Neural progenitor cell (in vitro differentiated cells): ENCODE measurements at regions not wholly inside any gene's neighbourhood (a gene's known extent, or its start where the extent isn't known, plus 50 kb on each side); places are given as distances from the start of the nearest gene placed in this dataset.

Source experiments
- DNase-seq: peaks from one replicate; pipeline ENCODE4 v3.0.0-alpha.2; 2016; ENCODE audit warnings: low spot score
- H2AFZ ChIP-seq: fragments of 200-600 bp; sonication (generic); replicated peaks from 2 replicates; pipeline ENCODE4 v1.6.1; 2016; ENCODE audit warnings: antibody characterized with exemption
- H3F3A ChIP-seq: fragments of 200-600 bp; sonication (generic); 2 replicates; pipeline ENCODE4 v1.6.1; 2016; ENCODE audit warnings: antibody characterized with exemption, low read depth
- H3K27ac ChIP-seq: fragments of 200-600 bp; sonication (generic); 2 replicates; pipeline ENCODE4 v1.5.1; 2016; ENCODE audit warnings: mild to moderate bottlenecking
- H3K27me3 ChIP-seq: fragments of 200-600 bp; sonication (generic); 2 replicates; pipeline ENCODE4 v1.6.1; 2016; ENCODE audit warnings: mild to moderate bottlenecking, moderate library complexity
- H3K36me3 ChIP-seq: fragments of 200-600 bp; sonication (generic); 2 replicates; pipeline ENCODE4 v1.5.1; 2016
- H3K4me1 ChIP-seq: fragments of 200-600 bp; sonication (generic); 2 replicates; pipeline ENCODE4 v1.6.1; 2016; ENCODE audit warnings: mixed run types
- H3K4me2 ChIP-seq: fragments of 200-600 bp; sonication (generic); 2 replicates; pipeline ENCODE4 v1.6.1; 2016
- H3K4me3 ChIP-seq: fragments of 200-600 bp; sonication (generic); 2 replicates; pipeline ENCODE4 v1.5.1; 2016
- H3K79me2 ChIP-seq: fragments of 200-600 bp; sonication (generic); 2 replicates; pipeline ENCODE4 v1.6.1; 2016; ENCODE audit warnings: low read depth
- H3K9ac ChIP-seq: fragments of 200-600 bp; sonication (generic); 2 replicates; pipeline ENCODE4 v1.6.1; 2016
- H3K9me3 ChIP-seq: fragments of 200-600 bp; sonication (generic); 2 replicates; pipeline ENCODE4 v1.5.1; 2016; ENCODE audit warnings: low read depth
- H4K20me1 ChIP-seq: fragments of 200-600 bp; sonication (generic); 2 replicates; pipeline ENCODE4 v1.6.1; 2016; ENCODE audit warnings: low read depth
- H3K27ac Mint-ChIP-seq: 3 replicates; pipeline ENCODE4 v1.8.0; 2021; ENCODE audit warnings: mixed read lengths
- H3K27me3 Mint-ChIP-seq: 2 replicates; pipeline ENCODE4 v1.8.0; 2022; ENCODE audit warnings: low read depth, mild to moderate bottlenecking, inconsistent platforms, moderate library complexity, mixed read lengths; ENCODE audit not compliant: insufficient read depth
- H3K36me3 Mint-ChIP-seq: 3 replicates; pipeline ENCODE4 v1.8.0; 2021; ENCODE audit warnings: mixed read lengths
- H3K4me1 Mint-ChIP-seq: 3 replicates; pipeline ENCODE4 v1.8.0; 2021; ENCODE audit warnings: mixed read lengths
- H3K4me3 Mint-ChIP-seq: 3 replicates; pipeline ENCODE4 v1.8.0; 2021; ENCODE audit warnings: mild to moderate bottlenecking, moderate library complexity, mixed read lengths
- H3K9me3 Mint-ChIP-seq: 3 replicates; pipeline ENCODE4 v1.8.0; 2020; ENCODE audit warnings: mixed read lengths
- CTCF ChIP-seq: fragments of 200-600 bp; sonication (generic); IDR thresholded peaks from 2 replicates; pipeline ENCODE4 v1.5.1; 2017; ENCODE audit warnings: antibody characterized with exemption, mild to moderate bottlenecking
- EZH2 ChIP-seq: fragments of 200-600 bp; sonication (generic); IDR thresholded peaks from 2 replicates; pipeline ENCODE4 v1.6.1; 2017; ENCODE audit warnings: antibody characterized with exemption, mild to moderate bottlenecking, moderate library complexity
- EZH2phosphoT487 ChIP-seq: fragments of 200-600 bp; sonication (generic); IDR thresholded peaks from 2 replicates; pipeline ENCODE4 v1.6.1; 2017; ENCODE audit warnings: antibody characterized with exemption

- Mint-ChIP-seq H3K4me3 (no peak overlapping the region), H3K27me3 (peaks cover 2% of the 10 kb centered on the region), H3K4me1 (peaks cover 9% of the 10 kb centered on the region), H3K27ac (no peak overlapping the region), H3K36me3 (no peaks in the 10 kb centered on the region), H3K9me3 (no peaks in the 10 kb centered on the region)
- no peak overlapping the region for H3K4me2 ChIP-seq
- DNase-seq, result no peak
- H3K79me2 ChIP-seq, result no peaks in the 10 kb centered on the region
- H4K20me1 ChIP-seq, result no peaks in the 10 kb centered on the region
- H3K4me1 ChIP-seq, result no peaks in the 10 kb centered on the region
- H3K36me3 ChIP-seq, result no peaks in the 10 kb centered on the region
- H2AFZ ChIP-seq, result no peak overlapping the region
- H3K27me3 ChIP-seq, result no peaks in the 10 kb centered on the region
- H3K4me3 ChIP-seq, result no peak overlapping the region
- H3K27ac ChIP-seq, result no peak overlapping the region
- no peak for TF ChIP-seq EZH2phosphoT487
- TF ChIP-seq EZH2, result no peak
- TF ChIP-seq CTCF, result no peak
- H3F3A ChIP-seq, result no peaks in the 10 kb centered on the region
- H3K9ac ChIP-seq, result no peak overlapping the region
- no peaks in the 10 kb centered on the region for H3K9me3 ChIP-seq
Observed at GRCh38 chrX:120768254-120768653, 107.4 kb downstream of the CT47B1 start.

- Histone ChIP-seq H3K9ac (no peak overlapping the region), H2AFZ (no peak overlapping the region), H3K27ac (no peak overlapping the region), H3K9me3 (no peaks in the 10 kb centered on the region), H3K79me2 (no peaks in the 10 kb centered on the region), H3K27me3 (no peaks in the 10 kb centered on the region), H3K36me3 (no peaks in the 10 kb centered on the region), H3K4me2 (no peak overlapping the region), H3K4me1 (no peaks in the 10 kb centered on the region), H3F3A (no peaks in the 10 kb centered on the region), H3K4me3 (no peak overlapping the region), H4K20me1 (no peaks in the 10 kb centered on the region)
- TF ChIP-seq EZH2phosphoT487, result no peak
- no peak for TF ChIP-seq CTCF
- TF ChIP-seq EZH2, result no peak
- peaks cover 2% of the 10 kb centered on the region for H3K27me3 Mint-ChIP-seq
- no peak overlapping the region for H3K4me3 Mint-ChIP-seq
- H3K27ac Mint-ChIP-seq, result no peak overlapping the region
- no peaks in the 10 kb centered on the region for H3K36me3 Mint-ChIP-seq
- no peak for DNase-seq
- peaks cover 5% of the 10 kb centered on the region for H3K9me3 Mint-ChIP-seq
- H3K4me1 Mint-ChIP-seq, result peaks cover 2% of the 10 kb centered on the region
Observed at GRCh38 chrX:120763269-120763668, 112.4 kb downstream of the CT47B1 start.

- peaks cover 2% of the 10 kb centered on the region for H3K27me3 Mint-ChIP-seq
Observed at GRCh38 chrX:120761810-120762209, 113.9 kb downstream of the CT47B1 start.

More at GRCh38 chrX:120761810-120762209, 113.9 kb downstream of the CT47B1 start:
- Histone ChIP-seq H3K4me2 (no peak overlapping the region), H3K36me3 (no peaks in the 10 kb centered on the region), H3K4me3 (no peak overlapping the region), H3K27ac (no peak overlapping the region), H3F3A (no peaks in the 10 kb centered on the region), H3K9ac (no peak overlapping the region), H3K79me2 (no peaks in the 10 kb centered on the region), H3K4me1 (no peaks in the 10 kb centered on the region), H2AFZ (no peak overlapping the region), H3K9me3 (no peaks in the 10 kb centered on the region), H4K20me1 (no peaks in the 10 kb centered on the region), H3K27me3 (no peaks in the 10 kb centered on the region)
- Mint-ChIP-seq H3K36me3 (no peaks in the 10 kb centered on the region), H3K9me3 (peaks cover 5% of the 10 kb centered on the region), H3K4me3 (no peak overlapping the region), H3K4me1 (peaks cover 4% of the 10 kb centered on the region), H3K27ac (no peak overlapping the region)
- TF ChIP-seq EZH2, result no peak
- TF ChIP-seq EZH2phosphoT487, result no peak
- no peak for TF ChIP-seq CTCF
- no peak for DNase-seq
